Mesothelial cell of epicardium (in vitro differentiated cells): ENCODE measurements at regions not wholly inside any gene's neighbourhood (a gene's known extent, or its start where the extent isn't known, plus 50 kb on each side); places are given as distances from the start of the nearest gene placed in this dataset.

Source experiments
- DNase-seq, 2 experiments: peaks; one replicate each; pipeline ENCODE4 v3.0.0; 2021; ENCODE audit warnings: low spot score in 2 of 2; ENCODE audit not compliant: unreplicated experiment in 2 of 2
- H3K27ac Mint-ChIP-seq: 2 replicates; pipeline ENCODE4 v1.8.0; 2021; ENCODE audit warnings: mixed read lengths
- H3K27me3 Mint-ChIP-seq: 2 replicates; pipeline ENCODE4 v1.8.0; 2021; ENCODE audit warnings: low read depth, mixed read lengths
- H3K36me3 Mint-ChIP-seq: 2 replicates; pipeline ENCODE4 v1.8.0; 2021; ENCODE audit warnings: mixed read lengths
- H3K4me1 Mint-ChIP-seq: 2 replicates; pipeline ENCODE4 v1.8.0; 2021; ENCODE audit warnings: mixed read lengths
- H3K4me3 Mint-ChIP-seq: 2 replicates; pipeline ENCODE4 v1.8.0; 2021; ENCODE audit warnings: mild to moderate bottlenecking, moderate library complexity, mixed read lengths
- H3K9me3 Mint-ChIP-seq: 2 replicates; pipeline ENCODE4 v1.8.0; 2021; ENCODE audit warnings: mixed read lengths
- TF ChIP-seq, protein P1 (sequence below): fragments of 200-600 bp; sonication (generic); IDR thresholded peaks from one replicate; pipeline ENCODE4 v1.5.0; 2021; ENCODE audit warnings: antibody characterized with exemption; ENCODE audit not compliant: unreplicated experiment

DNA sequence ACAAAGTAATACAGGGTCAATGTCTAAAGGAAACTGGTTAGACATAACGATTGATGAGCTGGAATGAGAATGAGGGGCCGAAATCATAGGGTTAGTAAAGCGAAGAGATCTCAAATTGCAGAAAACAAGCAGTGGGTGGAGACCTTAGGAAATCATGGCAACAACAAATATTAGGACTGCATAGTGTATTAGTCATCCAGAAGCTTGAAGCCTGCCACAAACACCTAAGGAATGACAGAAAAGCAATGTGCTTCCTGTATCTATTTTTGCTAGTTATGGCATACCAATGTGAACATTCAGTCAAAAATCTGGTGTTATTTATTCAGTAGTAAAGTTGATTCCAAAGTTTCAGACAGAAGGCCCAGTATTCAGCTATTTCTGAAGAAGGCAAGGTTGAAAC is 410.9 kb upstream of the CT83 start:
- TF ChIP-seq, protein P1, sequence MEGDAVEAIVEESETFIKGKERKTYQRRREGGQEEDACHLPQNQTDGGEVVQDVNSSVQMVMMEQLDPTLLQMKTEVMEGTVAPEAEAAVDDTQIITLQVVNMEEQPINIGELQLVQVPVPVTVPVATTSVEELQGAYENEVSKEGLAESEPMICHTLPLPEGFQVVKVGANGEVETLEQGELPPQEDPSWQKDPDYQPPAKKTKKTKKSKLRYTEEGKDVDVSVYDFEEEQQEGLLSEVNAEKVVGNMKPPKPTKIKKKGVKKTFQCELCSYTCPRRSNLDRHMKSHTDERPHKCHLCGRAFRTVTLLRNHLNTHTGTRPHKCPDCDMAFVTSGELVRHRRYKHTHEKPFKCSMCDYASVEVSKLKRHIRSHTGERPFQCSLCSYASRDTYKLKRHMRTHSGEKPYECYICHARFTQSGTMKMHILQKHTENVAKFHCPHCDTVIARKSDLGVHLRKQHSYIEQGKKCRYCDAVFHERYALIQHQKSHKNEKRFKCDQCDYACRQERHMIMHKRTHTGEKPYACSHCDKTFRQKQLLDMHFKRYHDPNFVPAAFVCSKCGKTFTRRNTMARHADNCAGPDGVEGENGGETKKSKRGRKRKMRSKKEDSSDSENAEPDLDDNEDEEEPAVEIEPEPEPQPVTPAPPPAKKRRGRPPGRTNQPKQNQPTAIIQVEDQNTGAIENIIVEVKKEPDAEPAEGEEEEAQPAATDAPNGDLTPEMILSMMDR, result no peak
- Mint-ChIP-seq H3K4me1 (no peaks in the 10 kb centered on the region), H3K36me3 (no peaks in the 10 kb centered on the region), H3K27ac (no peak overlapping the region), H3K4me3 (no peak overlapping the region), H3K9me3 (peaks cover 5% of the 10 kb centered on the region), H3K27me3 (no peaks in the 10 kb centered on the region)
- DNase-seq, result no peak

- H3K4me1 Mint-ChIP-seq, result no peaks in the 10 kb centered on the region
- TF ChIP-seq, protein P1, result no peak
- H3K36me3 Mint-ChIP-seq, result no peaks in the 10 kb centered on the region
- no peak overlapping the region for H3K4me3 Mint-ChIP-seq
- H3K27ac Mint-ChIP-seq, result no peak overlapping the region
- H3K27me3 Mint-ChIP-seq, result no peaks in the 10 kb centered on the region
- DNase-seq, result no peak
- peaks cover under 1% of the 10 kb centered on the region for H3K9me3 Mint-ChIP-seq
Observed at GRCh38 chrX:116872931-116873330, 410.2 kb upstream of the CT83 start.

DNA sequence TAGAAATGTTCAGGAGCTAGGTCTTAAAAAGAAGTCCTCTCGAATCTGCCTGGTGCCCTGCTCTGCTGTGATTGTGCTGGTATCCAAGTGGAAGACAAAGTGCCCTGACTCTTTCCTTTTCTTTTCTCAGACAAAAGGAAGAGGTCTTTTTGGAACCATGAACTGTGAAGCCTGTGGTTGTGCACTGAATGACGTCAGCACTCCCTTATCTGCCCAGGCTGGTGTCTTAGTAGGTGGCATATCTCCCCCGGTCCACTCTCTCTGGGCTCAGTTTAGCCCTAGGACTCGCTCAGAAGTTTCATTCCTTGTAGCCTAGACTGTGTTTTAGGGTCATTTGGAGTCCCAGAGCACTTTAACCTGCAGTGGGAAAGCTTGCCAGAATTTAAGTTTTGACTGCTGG is 400.3 kb upstream of the CT83 start:
- Mint-ChIP-seq H3K4me1 (no peaks in the 10 kb centered on the region), H3K4me3 (no peak overlapping the region), H3K9me3 (peaks cover 4% of the 10 kb centered on the region), H3K27me3 (no peaks in the 10 kb centered on the region), H3K36me3 (no peaks in the 10 kb centered on the region), H3K27ac (no peak overlapping the region)
- no peak for DNase-seq
- TF ChIP-seq, protein P1, result no peak

- H3K4me1 Mint-ChIP-seq, result no peaks in the 10 kb centered on the region
- peaks cover 2% of the 10 kb centered on the region for H3K9me3 Mint-ChIP-seq
- no peaks in the 10 kb centered on the region for H3K27me3 Mint-ChIP-seq
- no peak overlapping the region for H3K27ac Mint-ChIP-seq
- no peak overlapping the region for H3K4me3 Mint-ChIP-seq
- TF ChIP-seq, protein P1, result no peak
- DNase-seq, result no peak
- no peaks in the 10 kb centered on the region for H3K36me3 Mint-ChIP-seq
Observed at GRCh38 chrX:116862340-116862739, 399.6 kb upstream of the CT83 start.

- DNase-seq, result no peak
- Mint-ChIP-seq H3K27me3 (no peaks in the 10 kb centered on the region), H3K4me3 (no peak overlapping the region), H3K27ac (no peak overlapping the region), H3K9me3 (peaks cover 5% of the 10 kb centered on the region), H3K4me1 (peaks cover 3% of the 10 kb centered on the region), H3K36me3 (no peaks in the 10 kb centered on the region)
- TF ChIP-seq, protein P1, result no peak
Observed at GRCh38 chrX:116841290-116841689, 378.5 kb upstream of the CT83 start.

GRCh38 chrX:116827063-116827462 is 364.3 kb upstream of the CT83 start:
- Mint-ChIP-seq H3K4me3 (no peak overlapping the region), H3K27ac (no peak overlapping the region), H3K4me1 (peaks cover 4% of the 10 kb centered on the region), H3K9me3 (peaks cover 9% of the 10 kb centered on the region), H3K36me3 (no peaks in the 10 kb centered on the region), H3K27me3 (no peaks in the 10 kb centered on the region)
- DNase-seq, result no peak
- TF ChIP-seq, protein P1, result no peak
